Uterus (tissue), 2 donors: ENCODE measurements at regions not wholly inside any gene's neighbourhood (a gene's known extent, or its start where the extent isn't known, plus 50 kb on each side); places are given as distances from the start of the nearest gene placed in this dataset.

Experiments used
- POLR2A ChIP-seq, 2 donors: fragments of 450-650 bp; IDR thresholded peaks; one replicate each; pipeline ENCODE4 v1.6.1; 2016; ENCODE audit warnings: antibody characterized with exemption in 2 of 2, mild to moderate bottlenecking in 1 of 2, moderate library complexity in 1 of 2
- TF ChIP-seq, protein P1 (sequence below), 4 experiments: fragments of 200-600 bp in 2 of 4; fragments of 450-650 bp in 2 of 4; sonication (generic) in 2 of 4; IDR thresholded peaks; one replicate each; pipeline ENCODE4 v1.5.1; 2016 to 2019; ENCODE audit warnings: antibody characterized with exemption in 4 of 4, mild to moderate bottlenecking in 2 of 4, moderate library complexity in 1 of 4

DNA sequence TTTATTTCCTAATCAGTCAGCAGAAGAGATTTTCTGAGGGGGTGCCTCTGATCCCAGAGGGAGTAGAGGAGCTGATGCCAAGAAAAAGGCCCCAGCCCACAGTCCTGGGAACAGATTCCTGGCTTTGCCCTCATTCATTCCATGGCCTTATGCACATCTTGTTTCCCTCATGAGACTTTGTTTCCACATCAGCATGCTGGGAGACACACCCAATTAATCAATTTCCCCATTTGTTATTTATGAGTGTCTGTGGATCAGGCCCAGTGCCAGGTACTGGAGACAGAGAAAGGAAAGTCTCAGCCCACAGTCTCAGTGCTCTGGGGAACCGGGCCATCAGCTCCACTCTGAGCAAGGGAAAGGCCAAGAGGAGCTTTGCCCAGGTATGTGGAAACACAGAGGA is 496.2 kb upstream of the ZMIZ1 start:
- TF ChIP-seq POLR2A (IDR thresholded peaks at IDR 0.05), result no peak
- TF ChIP-seq, protein P1, sequence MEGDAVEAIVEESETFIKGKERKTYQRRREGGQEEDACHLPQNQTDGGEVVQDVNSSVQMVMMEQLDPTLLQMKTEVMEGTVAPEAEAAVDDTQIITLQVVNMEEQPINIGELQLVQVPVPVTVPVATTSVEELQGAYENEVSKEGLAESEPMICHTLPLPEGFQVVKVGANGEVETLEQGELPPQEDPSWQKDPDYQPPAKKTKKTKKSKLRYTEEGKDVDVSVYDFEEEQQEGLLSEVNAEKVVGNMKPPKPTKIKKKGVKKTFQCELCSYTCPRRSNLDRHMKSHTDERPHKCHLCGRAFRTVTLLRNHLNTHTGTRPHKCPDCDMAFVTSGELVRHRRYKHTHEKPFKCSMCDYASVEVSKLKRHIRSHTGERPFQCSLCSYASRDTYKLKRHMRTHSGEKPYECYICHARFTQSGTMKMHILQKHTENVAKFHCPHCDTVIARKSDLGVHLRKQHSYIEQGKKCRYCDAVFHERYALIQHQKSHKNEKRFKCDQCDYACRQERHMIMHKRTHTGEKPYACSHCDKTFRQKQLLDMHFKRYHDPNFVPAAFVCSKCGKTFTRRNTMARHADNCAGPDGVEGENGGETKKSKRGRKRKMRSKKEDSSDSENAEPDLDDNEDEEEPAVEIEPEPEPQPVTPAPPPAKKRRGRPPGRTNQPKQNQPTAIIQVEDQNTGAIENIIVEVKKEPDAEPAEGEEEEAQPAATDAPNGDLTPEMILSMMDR (IDR thresholded peaks at IDR 0.05), result no peak
